B cell (primary cell): ENCODE measurements at regions not wholly inside any gene's neighbourhood (a gene's known extent, or its start where the extent isn't known, plus 50 kb on each side); places are given as distances from the start of the nearest gene placed in this dataset.

Source experiments
- ATAC-seq: fragments of 200-7000 bp; cut with Tn5 transposase; one replicate; pipeline ENCODE4 v1.10.0; 2021; ENCODE audit warnings: low read depth, mild to moderate bottlenecking, moderate number of reproducible peaks, moderate library complexity
- CTCF ChIA-PET: fragments of 350-600 bp; sonication (Branson Sonifier 250); formaldehyde crosslinking; loops from one replicate; lab custom pipeline; 2021; ENCODE audit warnings: antibody characterized with exemption, inconsistent platforms; lab: Charles Lee
- POLR2A ChIA-PET: fragments of 350-600 bp; sonication (Branson Sonifier 250); formaldehyde crosslinking; loops from one replicate; lab custom pipeline; 2021; ENCODE audit warnings: antibody characterized with exemption; lab: Charles Lee
- DNase-seq: peaks from one replicate; pipeline ENCODE4 v3.0.0; 2013
- H2AFZ ChIP-seq: 2 replicates; pipeline ENCODE4 v1.6.1; 2012; ENCODE audit warnings: mild to moderate bottlenecking, low read depth, low read length; ENCODE audit not compliant: insufficient read depth, poor library complexity, severe bottlenecking
- H3K27ac ChIP-seq, 2 donors: 1 replicate in 1 of 2; 2 replicates in 1 of 2; pipeline ENCODE4 v1.5.1; 2012 to 2013; ENCODE audit warnings: low read length in 2 of 2, mild to moderate bottlenecking in 2 of 2, moderate library complexity in 1 of 2
- H3K27me3 ChIP-seq, 4 experiments: fragments of 200-600 bp in 1 of 4; sonication (generic) in 1 of 4; replicated peaks in 1 of 4; 1 replicate in 2 of 4; 2 replicates in 2 of 4; pipeline versions ENCODE4 v1.6.1 to v1.7.0; 2013 to 2016; ENCODE audit warnings: low read length in 3 of 4, mild to moderate bottlenecking in 2 of 4, mixed read lengths in 1 of 4, moderate library complexity in 1 of 4; ENCODE audit not compliant: insufficient read depth in 4 of 4, control insufficient read depth in 3 of 4; ENCODE audit errors: control extremely low read depth in 1 of 4
- H3K36me3 ChIP-seq, 2 experiments: replicated peaks in 1 of 2; 1 replicate in 1 of 2; 2 replicates in 1 of 2; pipeline versions ENCODE4 v1.6.1 to v1.7.1; 2013; ENCODE audit warnings: low read length in 1 of 2; ENCODE audit not compliant: insufficient read depth in 2 of 2, control insufficient read depth in 1 of 2; ENCODE audit errors: control extremely low read depth in 1 of 2, extremely low read depth in 1 of 2
- H3K4me1 ChIP-seq, 2 donors: fragments of 200-600 bp in 1 of 2; sonication (generic) in 1 of 2; 1 replicate in 1 of 2; 2 replicates in 1 of 2; pipeline versions ENCODE4 v1.5.1 to v1.6.1; 2013 to 2017; ENCODE audit warnings: low read length in 2 of 2; ENCODE audit not compliant: control insufficient read depth in 2 of 2, insufficient read depth in 2 of 2
- H3K4me2 ChIP-seq: replicated peaks from 2 replicates; pipeline ENCODE3; 2012; ENCODE audit warnings: mild to moderate bottlenecking, low read depth, low read length; ENCODE audit not compliant: poor library complexity, severe bottlenecking
- H3K4me3 ChIP-seq, 5 experiments: fragments of 200-600 bp in 1 of 5; sonication (generic) in 1 of 5; 1 replicate in 3 of 5; 2 replicates in 2 of 5; pipeline versions ENCODE4 v1.5.1 to v1.7.0; 2011 to 2016; ENCODE audit warnings: low read length in 4 of 5, mild to moderate bottlenecking in 4 of 5, low read depth in 2 of 5, control low read depth in 1 of 5, moderate library complexity in 1 of 5; ENCODE audit not compliant: insufficient read depth in 1 of 5; ENCODE audit errors: control extremely low read depth in 1 of 5, extremely low read depth in 1 of 5
- H3K79me2 ChIP-seq: fragments of 200-600 bp; sonication (generic); one replicate; pipeline ENCODE4 v1.6.0; 2016; ENCODE audit warnings: low read length; ENCODE audit not compliant: control insufficient read depth, insufficient read depth
- H3K9ac ChIP-seq: fragments of 200-600 bp; sonication (generic); 2 replicates; pipeline ENCODE4 v1.6.1; 2017; ENCODE audit warnings: mild to moderate bottlenecking, low read length, moderate library complexity
- H3K9me3 ChIP-seq, 3 donors: one replicate each; pipeline versions ENCODE4 v1.6.1 to v1.7.1; 2013; ENCODE audit warnings: low read length in 2 of 3; ENCODE audit not compliant: control insufficient read depth in 2 of 3, insufficient read depth in 1 of 3; ENCODE audit errors: control extremely low read depth in 1 of 3
- H4K20me1 ChIP-seq: 2 replicates; pipeline ENCODE4 v1.6.0; 2012; ENCODE audit warnings: mild to moderate bottlenecking, low read length; ENCODE audit not compliant: insufficient read depth, control insufficient read depth, poor library complexity, severe bottlenecking
- H3K27ac Mint-ChIP-seq: one replicate; pipeline ENCODE4 v1.8.0; 2021; ENCODE audit warnings: mixed read lengths
- H3K27me3 Mint-ChIP-seq: one replicate; pipeline ENCODE4 v1.8.0; 2021; ENCODE audit warnings: mixed read lengths
- H3K4me1 Mint-ChIP-seq: one replicate; pipeline ENCODE4 v1.8.0; 2021; ENCODE audit warnings: mixed read lengths
- H3K4me3 Mint-ChIP-seq: one replicate; pipeline ENCODE4 v1.8.0; 2021; ENCODE audit warnings: mixed read lengths
- H3K9me3 Mint-ChIP-seq: one replicate; pipeline ENCODE4 v1.8.0; 2022; ENCODE audit warnings: mixed read lengths; ENCODE audit not compliant: insufficient read depth
- CTCF ChIP-seq: fragments of 200-600 bp; IDR thresholded peaks from one replicate; pipeline ENCODE4 v1.8.0; 2022; ENCODE audit warnings: antibody characterized with exemption, mild to moderate bottlenecking
- EZH2 ChIP-seq: IDR thresholded peaks from 2 replicates; pipeline ENCODE4 v1.6.1; 2012; ENCODE audit warnings: borderline replicate concordance, low read depth, mild to moderate bottlenecking, moderate library complexity, low read length; ENCODE audit not compliant: insufficient read depth, poor library complexity, severe bottlenecking
- WGBS: methylation state at CpG from one replicate; pipeline ENCODE4 v1.1.5; 2013; ENCODE audit warnings: missing lambda C conversion rate; ENCODE audit not compliant: insufficient coverage; 5-methylcytosine and 5-hydroxymethylcytosine counted together
- intact Hi-C: fragments of 100-400 bp; cut with micrococcal nuclease; formaldehyde crosslinking; loops from one replicate; pipeline ENCODE4 v1.10.0; 2022

- TF ChIP-seq EZH2: no peak
- no peak for TF ChIP-seq CTCF
- ChIA-PET CTCF (no interaction called here), POLR2A (no interaction called here)
- no peaks in the 10 kb centered on the region for H3K27me3 Mint-ChIP-seq
- intact Hi-C loops: no loop called here
- Histone ChIP-seq H3K9ac (no peak overlapping the region), H4K20me1 (no peaks in the 10 kb centered on the region), H3K4me1 (no peaks in the 10 kb centered on the region), H2AFZ (no peak overlapping the region), H3K4me3 (no peak overlapping the region), H3K27me3 (no peaks in the 10 kb centered on the region), H3K79me2 (no peaks in the 10 kb centered on the region), H3K36me3 (no peaks in the 10 kb centered on the region), H3K4me2 (no peak overlapping the region), H3K27ac (no peak overlapping the region), H3K9me3 (no peaks in the 10 kb centered on the region)
- no peak for ATAC-seq
- no peaks in the 10 kb centered on the region for H3K4me1 Mint-ChIP-seq
- no peak overlapping the region for H3K27ac Mint-ChIP-seq
- no peak for DNase-seq
- no peaks in the 10 kb centered on the region for H3K9me3 Mint-ChIP-seq
- H3K4me3 Mint-ChIP-seq: no peak overlapping the region
- no CpG with 5 or more reads among the region's 4 CpGs for WGBS
Measured at GRCh38 chr3:162742159-162742717, 1245.6 kb downstream of the OTOL1 start.

- intact Hi-C loops: no loop called here
- DNase-seq: no peak
Measured at GRCh38 chr3:162743091-162743490, 1246.5 kb downstream of the OTOL1 start.

More at GRCh38 chr3:162743091-162743490, 1246.5 kb downstream of the OTOL1 start:
- Mint-ChIP-seq H3K4me1 (no peaks in the 10 kb centered on the region), H3K27ac (no peak overlapping the region), H3K4me3 (no peak overlapping the region), H3K9me3 (no peaks in the 10 kb centered on the region), H3K27me3 (no peaks in the 10 kb centered on the region)
- Histone ChIP-seq H2AFZ (no peak overlapping the region), H3K27me3 (no peaks in the 10 kb centered on the region), H3K4me3 (no peak overlapping the region), H3K79me2 (no peaks in the 10 kb centered on the region), H3K27ac (no peak overlapping the region), H3K36me3 (no peaks in the 10 kb centered on the region), H3K9me3 (no peaks in the 10 kb centered on the region), H3K9ac (no peak overlapping the region), H3K4me2 (no peak overlapping the region), H3K4me1 (no peaks in the 10 kb centered on the region), H4K20me1 (no peaks in the 10 kb centered on the region)
- no peak for ATAC-seq
- ChIA-PET CTCF (no interaction called here), POLR2A (no interaction called here)
- TF ChIP-seq EZH2 (no peak), CTCF (no peak)
